ENCODE measurements at regions not wholly inside any gene's neighbourhood (a gene's known extent, or its start where the extent isn't known, plus 50 kb on each side); places are given as distances from the start of the nearest gene placed in this dataset.

- no peaks in the 10 kb centered on the region for H3K27me3 Mint-ChIP-seq
- no peak overlapping the region for H3K4me3 Mint-ChIP-seq
- peaks cover 4% of the 10 kb centered on the region for H3K9me3 Mint-ChIP-seq
- TF ChIP-seq CTCF (IDR thresholded peaks at IDR 0.05), result no peak
- no peaks in the 10 kb centered on the region for H3K36me3 Mint-ChIP-seq (ENCODE audit: low read depth)
- ChIA-PET POLR2A (no interaction called here), CTCF (no interaction called here)
- H3K27ac Mint-ChIP-seq, result no peak overlapping the region
- ATAC-seq (ENCODE audit: low read depth) (no peak), DNase-seq (no peak)
- intact Hi-C loops (cut with micrococcal nuclease), result no loop called here
- no peaks in the 10 kb centered on the region for H3K4me1 Mint-ChIP-seq
These were observed 2637.0 kb downstream of the PCDH7 start for GRCh38 chr4:33357121-33357520.

- intact Hi-C loops (cut with micrococcal nuclease), result no loop called here
- no peak overlapping the region for H3K27ac Mint-ChIP-seq
- H3K36me3 Mint-ChIP-seq (ENCODE audit: low read depth), result no peaks in the 10 kb centered on the region
- no peaks in the 10 kb centered on the region for H3K27me3 Mint-ChIP-seq
- CTCF ChIA-PET, result no interaction called here
- no peak for ATAC-seq (ENCODE audit: low read depth)
- POLR2A ChIA-PET, result no interaction called here
- no peak overlapping the region for H3K4me3 Mint-ChIP-seq
- no peaks in the 10 kb centered on the region for H3K4me1 Mint-ChIP-seq
- peaks cover 9% of the 10 kb centered on the region for H3K9me3 Mint-ChIP-seq
- TF ChIP-seq CTCF (IDR thresholded peaks at IDR 0.05), result no peak
- no peak for DNase-seq
These were observed 2649.3 kb downstream of the PCDH7 start for GRCh38 chr4:33369446-33369845.

- no peaks in the 10 kb centered on the region for H3K36me3 Mint-ChIP-seq (ENCODE audit: low read depth)
- no peaks in the 10 kb centered on the region for H3K27me3 Mint-ChIP-seq
- CTCF ChIA-PET, result no interaction called here
- ATAC-seq (ENCODE audit: low read depth) (no peak), DNase-seq (no peak)
- peaks cover 9% of the 10 kb centered on the region for H3K9me3 Mint-ChIP-seq
- no peak for TF ChIP-seq CTCF (IDR thresholded peaks at IDR 0.05)
- intact Hi-C loops (cut with micrococcal nuclease), result no loop called here
- no peak overlapping the region for H3K4me3 Mint-ChIP-seq
- H3K4me1 Mint-ChIP-seq, result no peaks in the 10 kb centered on the region
- H3K27ac Mint-ChIP-seq, result no peak overlapping the region
- POLR2A ChIA-PET, result no interaction called here
These were observed 2661.6 kb downstream of the PCDH7 start for GRCh38 chr4:33381816-33382215.

GRCh38 chr4:33386764-33387163 is 2666.6 kb downstream of the PCDH7 start:
- DNase-seq (no peak), ATAC-seq (ENCODE audit: low read depth) (no peak)
- TF ChIP-seq CTCF (IDR thresholded peaks at IDR 0.05), result no peak
- H3K4me3 Mint-ChIP-seq, result no peak overlapping the region
- intact Hi-C loops (cut with micrococcal nuclease), result no loop called here
- ChIA-PET CTCF (no interaction called here), POLR2A (no interaction called here)
- H3K27ac Mint-ChIP-seq, result no peak overlapping the region
- H3K36me3 Mint-ChIP-seq (ENCODE audit: low read depth), result no peaks in the 10 kb centered on the region
- no peaks in the 10 kb centered on the region for H3K4me1 Mint-ChIP-seq
- peaks cover 9% of the 10 kb centered on the region for H3K9me3 Mint-ChIP-seq
- no peaks in the 10 kb centered on the region for H3K27me3 Mint-ChIP-seq

GRCh38 chr4:33390976-33391375 is 2670.8 kb downstream of the PCDH7 start:
- ChIA-PET CTCF (no interaction called here), POLR2A (no interaction called here)
- TF ChIP-seq CTCF (IDR thresholded peaks at IDR 0.05), result no peak
- Mint-ChIP-seq H3K36me3 (ENCODE audit: low read depth) (no peaks in the 10 kb centered on the region), H3K27ac (no peak overlapping the region), H3K4me1 (no peaks in the 10 kb centered on the region), H3K9me3 (no peaks in the 10 kb centered on the region), H3K27me3 (no peaks in the 10 kb centered on the region), H3K4me3 (no peak overlapping the region)
- ATAC-seq (ENCODE audit: low read depth), result no peak
- DNase-seq, result no peak
- intact Hi-C loops (cut with micrococcal nuclease), result no loop called here

All from activated B cell treated with CpG ODN at 0.5 μM for 24 hours (primary cell).